Small intestine (tissue), 7 donors: ENCODE measurements at regions not wholly inside any gene's neighbourhood (a gene's known extent, or its start where the extent isn't known, plus 50 kb on each side); places are given as distances from the start of the nearest gene placed in this dataset.
A peak's percentile ranks its signal among the peaks of the same experiment; 100 is the strongest.

Source experiments
- DNase-seq, 2 donors: peaks; one replicate each; pipeline versions ENCODE4 v3.0.0 to v3.0.0-alpha.2; 2013
- FAIRE-seq: peaks from 2 replicates; lab custom pipeline; 2012; peaks lifted over from hg19 to GRCh38; lab: Jason Lieb, UNC
- H3K27ac ChIP-seq, 3 donors: one replicate each; pipeline ENCODE4 v1.5.1; 2013; ENCODE audit warnings: low read length in 2 of 3, mild to moderate bottlenecking in 2 of 3, control low read depth in 1 of 3, inconsistent platforms in 1 of 3, low read depth in 1 of 3, moderate library complexity in 1 of 3
- H3K27me3 ChIP-seq, 3 donors: one replicate each; pipeline ENCODE4 v1.6.1; 2013; ENCODE audit warnings: low read length in 3 of 3, inconsistent platforms in 1 of 3; ENCODE audit not compliant: control insufficient read depth in 3 of 3, insufficient read depth in 3 of 3
- H3K36me3 ChIP-seq, 3 donors: one replicate each; pipeline ENCODE4 v1.6.1; 2013; ENCODE audit warnings: low read length in 3 of 3, inconsistent platforms in 1 of 3, low read depth in 1 of 3, mild to moderate bottlenecking in 1 of 3, moderate library complexity in 1 of 3; ENCODE audit not compliant: control insufficient read depth in 3 of 3, insufficient read depth in 2 of 3
- H3K4me1 ChIP-seq, 3 donors: one replicate each; pipeline ENCODE4 v1.6.1; 2013; ENCODE audit warnings: low read length in 2 of 3, inconsistent platforms in 1 of 3, low read depth in 1 of 3, mild to moderate bottlenecking in 1 of 3, moderate library complexity in 1 of 3; ENCODE audit not compliant: control insufficient read depth in 3 of 3, insufficient read depth in 2 of 3
- H3K4me3 ChIP-seq, 3 donors: one replicate each; pipeline ENCODE4 v1.5.1; 2013; ENCODE audit warnings: low read length in 3 of 3, control low read depth in 1 of 3, inconsistent platforms in 1 of 3, low read depth in 1 of 3, mild to moderate bottlenecking in 1 of 3, moderate library complexity in 1 of 3
- H3K9me3 ChIP-seq, 2 donors: one replicate each; pipeline ENCODE4 v1.6.1; 2013; ENCODE audit warnings: low read depth in 1 of 2, low read length in 1 of 2; ENCODE audit not compliant: control insufficient read depth in 2 of 2, insufficient read depth in 1 of 2
- WGBS, 3 donors: extraction: QIAGEN DNeasy Blood & Tissue Kit; methylation state at CpG; one replicate each; pipeline ENCODE4 v1.1.7; 2013; 5-methylcytosine and 5-hydroxymethylcytosine counted together
- donor health status: healthy with polysubstance abuse.
- donor health status: control.
- donor health status: control.
- donor health status: Bipolar disorder and iron deficiency.
- donor health status: healthy.

GRCh38 chr5:63154476-63155309 is 576.1 kb downstream of the LRRC70 start:
- 32 to 59% (median 46%) methylated on average over 10 of the region's 10 CpGs for WGBS, 3 donors
- FAIRE-seq (no peak), DNase-seq (no peak)
- Histone ChIP-seq H3K27me3 (no peaks in the 10 kb centered on the region), H3K4me3 (no peak overlapping the region), H3K4me1 (no peaks in the 10 kb centered on the region), H3K36me3 (no peaks in the 10 kb centered on the region), H3K9me3 (no peaks in the 10 kb centered on the region), H3K27ac (no peak overlapping the region)

- no peak overlapping the region for H3K27ac ChIP-seq
- no peaks in the 10 kb centered on the region for H3K9me3 ChIP-seq
- H3K4me1 ChIP-seq: no peaks in the 10 kb centered on the region
- H3K27me3 ChIP-seq: no peaks in the 10 kb centered on the region
- no peak overlapping the region for H3K4me3 ChIP-seq
- DNase-seq (no peak), FAIRE-seq (no peak)
- no peaks in the 10 kb centered on the region for H3K36me3 ChIP-seq
- WGBS, 3 donors: 64 to 72% (median 70%) methylated on average over 1 of the region's 1 CpG
Observed at GRCh38 chr5:63152871-63153270, 574.3 kb downstream of the LRRC70 start.

GRCh38 chr5:63145167-63145566 is 566.5 kb downstream of the LRRC70 start:
- no peaks in the 10 kb centered on the region for H3K4me1 ChIP-seq
- H3K4me3 ChIP-seq: no peak overlapping the region
- H3K9me3 ChIP-seq: no peaks in the 10 kb centered on the region
- H3K27ac ChIP-seq: no peak overlapping the region
- WGBS, 3 donors: 87 to 93% (median 89%) methylated on average over 2 of the region's 2 CpGs
- H3K36me3 ChIP-seq: no peaks in the 10 kb centered on the region
- no peaks in the 10 kb centered on the region for H3K27me3 ChIP-seq
- FAIRE-seq: no peak
- DNase-seq: no peak

- H3K27me3 ChIP-seq: no peaks in the 10 kb centered on the region
- FAIRE-seq (no peak), DNase-seq (no peak)
- no peaks in the 10 kb centered on the region for H3K9me3 ChIP-seq
- no peak overlapping the region for H3K27ac ChIP-seq
- H3K36me3 ChIP-seq: no peaks in the 10 kb centered on the region
- H3K4me1 ChIP-seq: no peaks in the 10 kb centered on the region
- no peak overlapping the region for H3K4me3 ChIP-seq
Observed at GRCh38 chr5:63141591-63141990, 563.0 kb downstream of the LRRC70 start.

GRCh38 chr5:63135291-63135690 is 556.7 kb downstream of the LRRC70 start:
- no peaks in the 10 kb centered on the region for H3K9me3 ChIP-seq

GRCh38 chr5:63131626-63132285 is 553.1 kb downstream of the LRRC70 start:
- peak in 1 of 2 donors; percentile 56 for DNase-seq
- H3K4me1 ChIP-seq: peaks cover 0 to 3% (median 0%) of the 10 kb centered on the region in 3 donors
- H3K9me3 ChIP-seq: no peaks in the 10 kb centered on the region
- H3K27ac ChIP-seq: no peak overlapping the region
- WGBS, 3 donors: 21 to 68% (median 42%) methylated on average over 3 of the region's 3 CpGs
- H3K27me3 ChIP-seq: no peaks in the 10 kb centered on the region
- FAIRE-seq: no peak
- H3K36me3 ChIP-seq: no peaks in the 10 kb centered on the region
- no peak overlapping the region for H3K4me3 ChIP-seq

More at GRCh38 chr5:63135291-63135690, 556.7 kb downstream of the LRRC70 start:
- no peak for FAIRE-seq
- H3K36me3 ChIP-seq: no peaks in the 10 kb centered on the region
- DNase-seq: no peak
- WGBS, 3 donors: 77 to 87% (median 83%) methylated on average over 4 of the region's 4 CpGs
- no peaks in the 10 kb centered on the region for H3K27me3 ChIP-seq
- no peak overlapping the region for H3K27ac ChIP-seq
- no peak overlapping the region for H3K4me3 ChIP-seq
- peaks cover 0 to 3% (median 0%) of the 10 kb centered on the region in 3 donors for H3K4me1 ChIP-seq

GRCh38 chr5:63128761-63129160 is 550.1 kb downstream of the LRRC70 start:
- H3K9me3 ChIP-seq: no peaks in the 10 kb centered on the region
- no peak for DNase-seq
- 78 to 87% (median 84%) methylated on average over 1 of the region's 1 CpG for WGBS, 3 donors
- no peaks in the 10 kb centered on the region for H3K27me3 ChIP-seq
- peaks cover 0 to 3% (median 0%) of the 10 kb centered on the region in 3 donors for H3K4me1 ChIP-seq
- no peak overlapping the region for H3K4me3 ChIP-seq
- no peaks in the 10 kb centered on the region for H3K36me3 ChIP-seq
- FAIRE-seq: no peak
- no peak overlapping the region for H3K27ac ChIP-seq

GRCh38 chr5:63128018-63128417 is 549.4 kb downstream of the LRRC70 start:
- DNase-seq: no peak
- no peaks in the 10 kb centered on the region for H3K9me3 ChIP-seq
- no peaks in the 10 kb centered on the region for H3K36me3 ChIP-seq
- WGBS, 3 donors: 37 to 48% (median 41%) methylated on average over 2 of the region's 2 CpGs
- no peak overlapping the region for H3K27ac ChIP-seq
- no peak overlapping the region for H3K4me3 ChIP-seq
- no peak for FAIRE-seq
- H3K27me3 ChIP-seq: no peaks in the 10 kb centered on the region
- H3K4me1 ChIP-seq: peaks cover 0 to 3% (median 0%) of the 10 kb centered on the region in 3 donors
